GM12874 (cell line): ENCODE measurements at regions not wholly inside any gene's neighbourhood (a gene's known extent, or its start where the extent isn't known, plus 50 kb on each side); places are given as distances from the start of the nearest gene placed in this dataset.

Experiments used
- CTCF ChIP-seq: IDR thresholded peaks from 2 replicates; pipeline ENCODE4 v1.5.1; 2011; ENCODE audit warnings: low read depth, mild to moderate bottlenecking, control low read depth, low read length, moderate library complexity; ENCODE audit not compliant: insufficient read depth

- TF ChIP-seq CTCF, result no peak
Measured at GRCh38 chr5:68130253-68130652, 85.3 kb upstream of the PIK3R1 start.

DNA sequence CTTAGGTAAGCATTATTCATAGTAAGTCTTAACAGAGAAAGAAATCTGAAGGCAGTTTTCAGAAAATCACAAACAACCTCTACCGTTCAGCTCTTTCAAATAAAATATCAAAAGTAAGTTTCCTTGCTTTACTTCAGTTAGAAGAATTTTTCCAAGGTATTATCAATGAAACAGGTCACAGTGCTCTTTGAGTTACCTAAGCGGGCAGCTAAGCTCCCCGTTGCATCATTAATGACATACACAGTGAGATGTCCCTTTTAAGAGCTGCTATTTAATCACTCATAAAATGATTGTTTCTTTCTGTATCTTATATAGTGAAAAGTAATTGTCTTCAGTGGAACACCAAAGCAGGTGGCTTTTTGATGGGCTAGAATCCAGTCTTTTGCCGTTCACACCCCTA, 86.2 kb upstream of the PIK3R1 start:
- no peak for TF ChIP-seq CTCF

- TF ChIP-seq CTCF, result no peak
Measured at GRCh38 chr5:68126886-68127285, 88.7 kb upstream of the PIK3R1 start.

DNA sequence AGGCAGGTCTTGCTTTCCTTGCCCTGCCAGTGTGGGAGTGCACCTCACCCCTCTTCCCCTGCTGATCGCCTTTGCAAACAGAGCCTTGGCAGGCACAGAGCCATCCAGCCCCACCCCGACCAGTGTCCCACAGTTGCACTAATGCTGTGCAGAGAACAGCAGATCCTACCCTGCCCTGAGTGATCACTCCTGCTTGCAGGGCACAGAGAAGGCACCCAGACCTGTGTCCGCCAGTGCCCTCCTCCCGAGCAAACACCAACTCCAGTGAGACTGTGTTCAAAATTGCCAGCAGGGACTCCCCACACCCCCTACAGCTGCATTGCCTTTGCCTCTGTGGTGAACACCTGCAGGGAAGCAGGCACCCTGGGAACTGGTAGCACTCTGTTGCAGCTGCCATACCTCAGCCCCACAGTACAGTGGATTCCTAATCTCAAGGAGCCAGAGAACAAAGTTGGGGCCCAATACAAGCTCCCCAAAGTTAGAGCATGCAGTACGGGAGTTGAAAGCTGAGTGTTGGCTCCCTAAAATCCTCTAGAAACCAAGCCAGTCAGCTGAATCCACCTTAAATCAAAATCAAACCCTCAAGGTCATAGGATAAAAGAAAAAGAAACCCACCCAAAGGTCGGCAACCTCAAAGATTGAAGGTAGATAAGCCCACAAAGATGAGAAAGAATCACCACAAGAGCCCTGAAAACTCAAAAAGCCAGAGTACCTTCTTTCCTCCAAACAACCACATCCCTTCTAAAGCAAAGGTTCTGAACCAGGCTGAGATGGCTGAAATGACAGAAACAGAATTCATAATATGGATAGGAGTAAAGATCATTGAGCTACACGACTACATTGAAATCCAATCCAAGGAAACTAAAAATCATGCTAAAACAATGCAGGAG, 92.9 kb upstream of the PIK3R1 start:
- TF ChIP-seq CTCF, result no peak

GRCh38 chr5:68116868-68117411, 98.6 kb upstream of the PIK3R1 start:
- no peak for TF ChIP-seq CTCF

- no peak for TF ChIP-seq CTCF
Measured at GRCh38 chr5:68116408-68116807, 99.1 kb upstream of the PIK3R1 start.

GRCh38 chr5:68115584-68115983, 100.0 kb upstream of the PIK3R1 start:
- no peak for TF ChIP-seq CTCF
